ENCODE measurements at regions not wholly inside any gene's neighbourhood (a gene's known extent, or its start where the extent isn't known, plus 50 kb on each side); places are given as distances from the start of the nearest gene placed in this dataset.

- TF ChIP-seq EZH2 (IDR thresholded peaks at IDR 0.05; ENCODE audit: low read depth, unreplicated experiment) (no peak), EZH2phosphoT487 (IDR thresholded peaks at IDR 0.05; ENCODE audit: unreplicated experiment) (no peak), STAT1 (IDR thresholded peaks at IDR 0.05; ENCODE audit: unreplicated experiment) (no peak), CTCF (conservative IDR thresholded peaks at IDR 0.05; ENCODE audit: low read depth in 2 of 2) (no peak), REST (IDR thresholded peaks at IDR 0.05; ENCODE audit: unreplicated experiment) (no peak)
- no peak for DNase-seq (ENCODE audit: low spot score)
- Histone ChIP-seq H2AFZ (no peak overlapping the region), H4K20me1 (replicated peaks; ENCODE audit: insufficient read depth) (no peaks in the 10 kb centered on the region), H3K4me1 (ENCODE audit: insufficient read depth) (no peaks in the 10 kb centered on the region), H3K4me3 (no peak overlapping the region), H3K4me2 (no peak overlapping the region), H3K27me3 (ENCODE audit: insufficient read depth) (no peaks in the 10 kb centered on the region), H3K27ac (ENCODE audit: low read depth) (no peak overlapping the region), H3K36me3 (ENCODE audit: insufficient read depth) (no peaks in the 10 kb centered on the region), H3K9me2 (ENCODE audit: insufficient read depth) (no peaks in the 10 kb centered on the region), H3K79me2 (replicated peaks; ENCODE audit: insufficient read depth) (no peaks in the 10 kb centered on the region), H3F3A (replicated peaks; ENCODE audit: low read depth) (no peaks in the 10 kb centered on the region)
- Mint-ChIP-seq H3K27ac (no peak overlapping the region), H3K4me3 (no peak overlapping the region), H3K27me3 (ENCODE audit: insufficient read depth, low read depth, poor library complexity) (no peaks in the 10 kb centered on the region), H3K36me3 (ENCODE audit: low read depth) (peaks cover 8% of the 10 kb centered on the region; the same call in 2 of the 3 replicates), H3K9me3 (peaks cover 18% of the 10 kb centered on the region; the same call in 2 of the 3 replicates), H3K4me1 (no peaks in the 10 kb centered on the region)
- ATAC-seq: no peak
These were observed 391.3 kb upstream of the CELF4 start for GRCh38 chr18:37956902-37957301.

GRCh38 chr18:37956020-37956419, 390.4 kb upstream of the CELF4 start:
- H3K27me3 Mint-ChIP-seq (ENCODE audit: insufficient read depth, low read depth, poor library complexity): no peaks in the 10 kb centered on the region
- H3K36me3 Mint-ChIP-seq (ENCODE audit: low read depth): peaks cover 8% of the 10 kb centered on the region; the same call in 2 of the 3 replicates
- H3K4me3 ChIP-seq: no peak overlapping the region
- H3K9me3 Mint-ChIP-seq: peaks cover 22% of the 10 kb centered on the region; the same call in 2 of the 3 replicates
- H3K79me2 ChIP-seq (replicated peaks; ENCODE audit: insufficient read depth): no peaks in the 10 kb centered on the region
- no peaks in the 10 kb centered on the region for H3K4me1 ChIP-seq (ENCODE audit: insufficient read depth)
- no peaks in the 10 kb centered on the region for H3F3A ChIP-seq (replicated peaks; ENCODE audit: low read depth)
- H3K4me3 Mint-ChIP-seq: no peak overlapping the region
- H3K27ac ChIP-seq (ENCODE audit: low read depth): no peak overlapping the region
- no peak overlapping the region for H3K27ac Mint-ChIP-seq
- no peaks in the 10 kb centered on the region for H3K27me3 ChIP-seq (ENCODE audit: insufficient read depth)
- no peak overlapping the region for H2AFZ ChIP-seq
- no peaks in the 10 kb centered on the region for H4K20me1 ChIP-seq (replicated peaks; ENCODE audit: insufficient read depth)
- H3K36me3 ChIP-seq (ENCODE audit: insufficient read depth): no peaks in the 10 kb centered on the region
- ATAC-seq: no peak
- H3K4me1 Mint-ChIP-seq: no peaks in the 10 kb centered on the region
- H3K9me2 ChIP-seq (ENCODE audit: insufficient read depth): no peaks in the 10 kb centered on the region
- no peak overlapping the region for H3K4me2 ChIP-seq
- DNase-seq (ENCODE audit: low spot score): no peak
- TF ChIP-seq STAT1 (IDR thresholded peaks at IDR 0.05; ENCODE audit: unreplicated experiment): no peak
- TF ChIP-seq POLR2AphosphoS5 (IDR thresholded peaks at IDR 0.05; ENCODE audit: low read depth): no peak
- TF ChIP-seq ETS1 (IDR thresholded peaks at IDR 0.05): no peak
- no peak for TF ChIP-seq EZH2phosphoT487 (IDR thresholded peaks at IDR 0.05; ENCODE audit: unreplicated experiment)
- TF ChIP-seq JUNB (IDR thresholded peaks at IDR 0.05; ENCODE audit: unreplicated experiment): no peak
- no peak for TF ChIP-seq NANOG (IDR thresholded peaks at IDR 0.05; ENCODE audit: borderline replicate concordance)
- TF ChIP-seq EZH2 (IDR thresholded peaks at IDR 0.05; ENCODE audit: low read depth, unreplicated experiment): no peak
- TF ChIP-seq REST (IDR thresholded peaks at IDR 0.05; ENCODE audit: unreplicated experiment): no peak

Data from GM23338 (cell line).